OCI-LY1 (cell line): ENCODE measurements at regions not wholly inside any gene's neighbourhood (a gene's known extent, or its start where the extent isn't known, plus 50 kb on each side); places are given as distances from the start of the nearest gene placed in this dataset.

ENCODE experiments used
- EZH2 ChIP-seq: fragments of 200-600 bp; sonication (generic), shearing (Covaris generic); IDR thresholded peaks from 2 replicates; pipeline ENCODE4 v1.8.0; 2017; ENCODE audit warnings: borderline replicate concordance, mixed run types, mild to moderate bottlenecking, antibody characterized with exemption, low read length, moderate library complexity, mixed read lengths
- TF ChIP-seq, protein P1 (sequence below): fragments of 200-600 bp; sonication (generic), shearing (Covaris generic); IDR thresholded peaks from 2 replicates; pipeline ENCODE4 v1.5.1; 2017; ENCODE audit warnings: mild to moderate bottlenecking, antibody characterized with exemption, low read length, moderate library complexity, mixed read lengths

DNA sequence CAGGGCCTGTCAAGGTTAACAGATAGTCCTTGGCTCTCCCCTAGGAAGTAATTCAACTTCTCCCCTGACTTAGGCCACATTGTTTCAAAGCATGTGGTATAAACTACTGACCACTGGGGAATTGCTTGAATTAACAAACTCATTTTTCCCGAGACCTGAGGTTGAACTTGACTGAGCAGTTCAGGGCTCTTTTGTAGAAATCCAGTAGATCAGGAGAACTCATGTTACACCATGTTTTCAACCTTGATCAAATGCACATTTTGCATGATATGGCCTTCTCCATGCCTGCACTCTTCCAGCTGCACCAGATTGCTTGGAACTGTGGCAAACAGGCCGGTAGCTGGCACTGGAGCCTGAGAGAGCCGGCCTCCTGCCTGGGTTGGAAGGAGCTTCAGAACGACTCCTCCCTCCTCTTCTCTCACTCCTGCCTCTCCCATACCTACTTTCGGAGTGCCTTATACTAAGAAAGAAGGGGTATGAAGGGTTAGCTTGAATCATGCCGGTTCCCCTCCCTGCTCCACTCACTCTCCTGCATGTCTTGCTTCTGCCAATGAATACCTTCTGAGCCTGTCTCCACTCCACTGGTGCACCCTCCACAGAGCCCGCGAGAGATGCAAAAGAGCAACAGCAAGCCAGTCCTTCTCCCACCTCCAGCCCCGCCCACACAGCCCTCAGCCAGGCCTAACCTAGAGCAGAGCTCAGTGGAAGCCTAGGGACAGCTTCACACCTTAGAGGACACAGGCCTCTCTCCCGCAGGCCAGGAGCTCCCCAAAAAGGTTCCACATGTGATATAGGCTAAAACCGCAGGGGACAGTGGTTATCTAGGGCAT, 159.4 kb downstream of the MACROH2A1 start:
- TF ChIP-seq, protein P1, sequence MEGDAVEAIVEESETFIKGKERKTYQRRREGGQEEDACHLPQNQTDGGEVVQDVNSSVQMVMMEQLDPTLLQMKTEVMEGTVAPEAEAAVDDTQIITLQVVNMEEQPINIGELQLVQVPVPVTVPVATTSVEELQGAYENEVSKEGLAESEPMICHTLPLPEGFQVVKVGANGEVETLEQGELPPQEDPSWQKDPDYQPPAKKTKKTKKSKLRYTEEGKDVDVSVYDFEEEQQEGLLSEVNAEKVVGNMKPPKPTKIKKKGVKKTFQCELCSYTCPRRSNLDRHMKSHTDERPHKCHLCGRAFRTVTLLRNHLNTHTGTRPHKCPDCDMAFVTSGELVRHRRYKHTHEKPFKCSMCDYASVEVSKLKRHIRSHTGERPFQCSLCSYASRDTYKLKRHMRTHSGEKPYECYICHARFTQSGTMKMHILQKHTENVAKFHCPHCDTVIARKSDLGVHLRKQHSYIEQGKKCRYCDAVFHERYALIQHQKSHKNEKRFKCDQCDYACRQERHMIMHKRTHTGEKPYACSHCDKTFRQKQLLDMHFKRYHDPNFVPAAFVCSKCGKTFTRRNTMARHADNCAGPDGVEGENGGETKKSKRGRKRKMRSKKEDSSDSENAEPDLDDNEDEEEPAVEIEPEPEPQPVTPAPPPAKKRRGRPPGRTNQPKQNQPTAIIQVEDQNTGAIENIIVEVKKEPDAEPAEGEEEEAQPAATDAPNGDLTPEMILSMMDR: no peak
- no peak for TF ChIP-seq EZH2
